Natural killer cell (primary cell): ENCODE measurements at regions not wholly inside any gene's neighbourhood (a gene's known extent, or its start where the extent isn't known, plus 50 kb on each side); places are given as distances from the start of the nearest gene placed in this dataset.

Source experiments
- ATAC-seq, 3 donors: fragments of 150-1000 bp in 2 of 3; fragments of 200-7000 bp in 1 of 3; cut with Tn5 transposase; 1 replicate in 1 of 3; 2 replicates in 2 of 3; pipeline ENCODE4 v1.10.0; 2021; ENCODE audit warnings: mild to moderate bottlenecking in 2 of 3, moderate library complexity in 2 of 3
- DNase-seq, 2 donors: peaks; one replicate each; pipeline versions ENCODE4 v3.0.0 to v3.0.0-alpha.2; 2013 to 2021; ENCODE audit warnings: mixed read lengths in 1 of 2
- H3K27ac ChIP-seq: one replicate; pipeline ENCODE4 v1.5.1; 2013; ENCODE audit warnings: mild to moderate bottlenecking, low read length
- H3K27me3 ChIP-seq: one replicate; pipeline ENCODE4 v1.6.1; 2013; ENCODE audit warnings: low read length; ENCODE audit not compliant: control insufficient read depth, insufficient read depth
- H3K36me3 ChIP-seq: one replicate; pipeline ENCODE4 v1.6.1; 2013; ENCODE audit warnings: low read length; ENCODE audit not compliant: control insufficient read depth, insufficient read depth
- H3K4me1 ChIP-seq: one replicate; pipeline ENCODE4 v1.6.1; 2013; ENCODE audit warnings: low read length; ENCODE audit not compliant: control insufficient read depth, insufficient read depth
- H3K4me3 ChIP-seq: one replicate; pipeline ENCODE4 v1.5.1; 2013; ENCODE audit warnings: low read length
- H3K9me3 ChIP-seq: one replicate; pipeline ENCODE4 v1.6.1; 2013; ENCODE audit warnings: low read length; ENCODE audit not compliant: control insufficient read depth, insufficient read depth
- H3K27ac Mint-ChIP-seq, 2 donors: one replicate each; pipeline ENCODE4 v1.8.0; 2022; ENCODE audit warnings: mild to moderate bottlenecking in 2 of 2, mixed read lengths in 2 of 2, moderate library complexity in 1 of 2
- H3K27me3 Mint-ChIP-seq, 2 donors: one replicate each; pipeline ENCODE4 v1.8.0; 2022; ENCODE audit warnings: low read depth in 2 of 2, mixed read lengths in 2 of 2
- H3K36me3 Mint-ChIP-seq: one replicate; pipeline ENCODE4 v1.8.0; 2022; ENCODE audit warnings: mixed read lengths
- H3K4me1 Mint-ChIP-seq, 2 donors: one replicate each; pipeline ENCODE4 v1.8.0; 2022; ENCODE audit warnings: mixed read lengths in 2 of 2
- H3K4me3 Mint-ChIP-seq: one replicate; pipeline ENCODE4 v1.8.0; 2022; ENCODE audit warnings: mild to moderate bottlenecking, moderate library complexity, mixed read lengths
- H3K9me3 Mint-ChIP-seq, 2 donors: one replicate each; pipeline ENCODE4 v1.8.0; 2022; ENCODE audit warnings: mixed read lengths in 2 of 2
- CTCF ChIP-seq: fragments of 200-600 bp; IDR thresholded peaks from one replicate; pipeline ENCODE4 v1.8.0; 2022; ENCODE audit warnings: antibody characterized with exemption
- WGBS: methylation state at CpG from one replicate; pipeline ENCODE4 v1.1.7; 2013; ENCODE audit warnings: missing lambda C conversion rate; ENCODE audit not compliant: insufficient coverage; 5-methylcytosine and 5-hydroxymethylcytosine counted together
- intact Hi-C: fragments of 100-400 bp; cut with micrococcal nuclease; formaldehyde crosslinking; loops from one replicate; pipeline ENCODE4 v1.14.2; 2022

GRCh38 chr17:54770836-54771235 is 129.8 kb upstream of the TOM1L1 start:
- Histone ChIP-seq H3K27ac (no peak overlapping the region), H3K4me3 (no peak overlapping the region), H3K4me1 (no peaks in the 10 kb centered on the region), H3K36me3 (no peaks in the 10 kb centered on the region), H3K27me3 (no peaks in the 10 kb centered on the region), H3K9me3 (no peaks in the 10 kb centered on the region)
- intact Hi-C loops = no loop called here
- H3K4me1 Mint-ChIP-seq = no peaks in the 10 kb centered on the region
- TF ChIP-seq CTCF = no peak
- no peak for DNase-seq
- no peak for ATAC-seq
- H3K4me3 Mint-ChIP-seq = no peak overlapping the region
- 79% methylated on average over 2 of the region's 2 CpGs for WGBS
- H3K27me3 Mint-ChIP-seq = no peaks in the 10 kb centered on the region
- no peak overlapping the region for H3K27ac Mint-ChIP-seq
- H3K36me3 Mint-ChIP-seq = no peaks in the 10 kb centered on the region
- peaks cover 3 to 5% of the 10 kb centered on the region in 2 donors for H3K9me3 Mint-ChIP-seq

GRCh38 chr17:54771409-54771915 is 129.2 kb upstream of the TOM1L1 start:
- Mint-ChIP-seq H3K9me3 (peaks cover 3 to 5% of the 10 kb centered on the region in 2 donors), H3K36me3 (no peaks in the 10 kb centered on the region), H3K27me3 (no peaks in the 10 kb centered on the region), H3K4me3 (no peak overlapping the region), H3K27ac (no peak overlapping the region), H3K4me1 (no peaks in the 10 kb centered on the region)
- Histone ChIP-seq H3K9me3 (no peaks in the 10 kb centered on the region), H3K4me3 (no peak overlapping the region), H3K27me3 (no peaks in the 10 kb centered on the region), H3K27ac (no peak overlapping the region), H3K4me1 (no peaks in the 10 kb centered on the region), H3K36me3 (no peaks in the 10 kb centered on the region)
- no peak for TF ChIP-seq CTCF
- WGBS = no CpG with 5 or more reads among the region's 1 CpG
- DNase-seq (no peak), ATAC-seq (no peak)
- intact Hi-C loops = no loop called here

GRCh38 chr17:54780238-54780637 is 120.4 kb upstream of the TOM1L1 start:
- H3K36me3 Mint-ChIP-seq = no peaks in the 10 kb centered on the region

More at GRCh38 chr17:54780238-54780637, 120.4 kb upstream of the TOM1L1 start:
- H3K4me3 Mint-ChIP-seq = no peak overlapping the region
- no peak for ATAC-seq
- Histone ChIP-seq H3K4me1 (no peaks in the 10 kb centered on the region), H3K4me3 (no peak overlapping the region), H3K36me3 (no peaks in the 10 kb centered on the region), H3K27ac (no peak overlapping the region), H3K27me3 (no peaks in the 10 kb centered on the region), H3K9me3 (no peaks in the 10 kb centered on the region)
- no peaks in the 10 kb centered on the region for H3K27me3 Mint-ChIP-seq
- DNase-seq = no peak
- intact Hi-C loops = no loop called here
- WGBS = 91% methylated on average over 2 of the region's 2 CpGs
- H3K4me1 Mint-ChIP-seq = no peaks in the 10 kb centered on the region
- no peak for TF ChIP-seq CTCF
- H3K27ac Mint-ChIP-seq = no peak overlapping the region
- peaks cover 3 to 6% of the 10 kb centered on the region in 2 donors for H3K9me3 Mint-ChIP-seq
